Stimulated activated CD8-positive, alpha-beta memory T cell treated with anti-CD3 and anti-CD28 coated beads, Interleukin-15, amount 100 ng/mL, for 1 hour (primary cell): ENCODE measurements at regions not wholly inside any gene's neighbourhood (a gene's known extent, or its start where the extent isn't known, plus 50 kb on each side); places are given as distances from the start of the nearest gene placed in this dataset.

ENCODE experiments used
- DNase-seq: peaks from one replicate; pipeline ENCODE4 v3.0.0-alpha.2; 2020; ENCODE audit warnings: low read depth

DNA sequence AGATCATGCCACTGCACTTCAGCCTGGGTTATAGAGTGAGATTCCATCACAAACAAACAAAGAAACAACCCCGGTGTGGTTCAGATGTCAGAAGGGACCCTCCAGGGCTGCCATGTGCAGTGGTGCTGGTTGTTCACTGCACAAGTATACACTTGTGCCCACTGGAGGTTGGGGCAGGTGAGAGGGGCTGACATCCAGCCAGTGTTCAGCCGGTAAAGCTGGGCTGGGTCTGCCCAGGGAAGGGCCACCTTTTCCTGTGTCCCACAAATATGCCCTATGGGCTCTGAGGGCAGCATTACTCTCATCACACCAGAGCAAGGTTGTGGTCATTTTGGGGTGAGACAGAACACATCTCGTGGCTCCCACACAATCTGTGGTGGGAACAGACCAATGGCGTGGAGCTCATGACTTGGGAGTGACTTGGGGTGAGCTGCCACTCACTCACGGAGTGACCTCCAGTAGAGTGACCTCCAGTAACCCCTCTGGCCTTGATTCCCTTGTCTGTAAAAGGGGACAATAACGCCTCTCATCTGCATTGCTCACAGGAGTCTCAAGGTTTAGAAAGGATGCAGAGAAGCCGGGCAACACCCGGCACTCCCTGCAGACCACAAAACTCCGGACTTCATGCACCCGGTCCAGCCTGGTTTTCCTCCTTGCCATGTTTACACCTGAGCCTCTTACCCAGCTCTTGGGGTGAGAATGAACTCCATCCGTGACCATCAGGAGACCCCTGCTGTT, 69.0 kb upstream of the VRK1 start:
- DNase-seq: no peak

DNA sequence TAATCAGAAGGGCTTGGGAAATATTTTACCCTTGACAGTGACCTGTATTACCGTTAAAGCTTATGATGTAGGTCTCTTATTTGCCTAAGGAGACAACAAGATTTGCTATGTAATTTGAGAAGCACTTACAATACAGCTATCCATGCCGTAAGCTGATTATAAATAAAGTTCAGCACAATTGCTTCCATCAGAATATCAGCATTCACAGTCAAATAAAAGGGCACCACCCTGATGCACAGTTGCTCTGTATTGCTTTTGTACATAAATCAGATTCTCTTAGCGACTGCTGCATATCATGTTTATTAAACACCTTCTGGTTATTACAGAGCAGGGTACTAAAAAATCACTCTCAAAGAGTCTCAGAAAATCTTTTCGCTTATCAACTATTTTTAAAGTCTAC, 67.3 kb upstream of the VRK1 start:
- no peak for DNase-seq

DNA sequence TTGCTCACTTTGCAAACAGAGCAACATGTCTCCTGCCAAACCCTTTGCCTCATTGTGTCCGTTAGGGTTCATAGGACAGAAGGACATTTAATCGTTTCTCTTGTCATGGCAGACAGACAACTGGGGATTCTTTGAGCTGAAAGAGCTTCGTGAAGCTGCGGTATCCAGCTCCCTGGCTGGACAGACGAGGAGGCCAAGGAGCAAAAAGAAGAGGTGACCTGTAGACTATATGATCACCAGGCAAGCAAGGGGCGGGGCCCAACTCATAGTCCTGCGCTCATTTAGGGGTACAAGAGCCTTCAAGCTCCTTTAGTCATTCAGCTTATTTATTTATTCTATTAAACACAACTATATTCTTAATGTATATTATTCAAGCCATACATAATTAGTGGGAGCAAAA, 66.8 kb upstream of the VRK1 start:
- no peak for DNase-seq

DNA sequence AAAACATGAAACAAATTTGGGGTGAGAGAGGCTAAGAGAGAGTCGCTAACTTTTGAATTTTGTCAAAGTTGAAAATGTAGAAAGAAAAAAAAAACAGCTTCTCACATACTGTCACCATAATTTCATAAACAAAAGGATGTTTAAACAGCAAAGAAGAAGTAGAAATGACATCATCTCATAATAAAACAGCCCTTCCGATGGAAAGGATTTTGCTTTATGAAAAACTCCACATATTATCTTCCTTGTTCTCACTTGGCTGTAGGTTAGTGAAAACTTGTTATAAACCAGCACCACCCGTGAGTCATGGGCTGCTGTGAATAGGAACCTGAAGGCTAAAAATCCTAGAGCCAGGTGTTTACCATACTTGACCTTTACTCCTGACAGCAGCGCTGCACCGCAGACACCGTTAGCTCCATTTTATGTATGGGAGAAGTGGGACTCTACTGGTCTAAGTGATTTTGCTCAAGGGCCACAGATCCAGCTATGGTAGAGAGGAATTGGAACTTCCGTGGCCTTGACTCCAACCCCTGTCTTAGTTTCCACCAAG, 63.0 kb upstream of the VRK1 start:
- DNase-seq: no peak

DNA sequence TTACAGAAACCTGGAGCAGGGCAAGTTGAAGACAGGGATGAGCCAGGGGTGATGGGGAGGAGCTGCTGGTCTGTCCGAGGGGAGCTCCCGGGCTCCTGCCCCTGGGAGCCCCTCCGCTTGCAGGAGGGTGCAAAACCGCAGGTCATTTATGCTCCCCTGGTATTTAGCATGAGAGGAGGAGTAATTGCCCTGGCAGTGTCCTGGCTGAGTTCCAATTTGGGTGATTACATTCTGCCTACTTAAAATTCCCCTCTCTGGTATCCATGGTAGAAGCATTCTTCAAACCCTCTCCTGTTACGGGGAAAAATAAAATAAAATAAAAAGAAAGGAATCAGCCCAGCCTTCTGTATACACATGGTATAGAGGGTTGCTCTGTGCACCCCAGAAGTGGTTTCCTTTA, 61.7 kb upstream of the VRK1 start:
- DNase-seq: no peak

DNA sequence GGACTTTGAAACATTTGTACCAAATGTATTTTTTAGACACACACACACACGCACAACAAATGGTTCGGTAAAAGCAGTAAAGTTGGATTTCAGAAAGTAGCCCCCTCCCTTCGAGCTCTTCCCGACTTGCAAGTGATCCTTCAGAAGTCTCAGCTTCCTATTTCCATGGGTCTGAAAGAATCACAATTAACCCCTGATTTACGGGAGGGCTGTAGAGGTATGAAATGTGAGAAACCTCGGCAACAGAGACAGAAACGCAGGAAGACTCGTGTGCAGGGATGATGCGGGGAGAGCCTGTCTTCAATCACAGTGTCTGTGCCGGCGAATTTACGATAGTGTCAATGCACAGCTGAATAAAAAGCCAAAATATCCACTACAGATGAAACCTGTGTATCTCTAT, 60.7 kb upstream of the VRK1 start:
- no peak for DNase-seq

DNA sequence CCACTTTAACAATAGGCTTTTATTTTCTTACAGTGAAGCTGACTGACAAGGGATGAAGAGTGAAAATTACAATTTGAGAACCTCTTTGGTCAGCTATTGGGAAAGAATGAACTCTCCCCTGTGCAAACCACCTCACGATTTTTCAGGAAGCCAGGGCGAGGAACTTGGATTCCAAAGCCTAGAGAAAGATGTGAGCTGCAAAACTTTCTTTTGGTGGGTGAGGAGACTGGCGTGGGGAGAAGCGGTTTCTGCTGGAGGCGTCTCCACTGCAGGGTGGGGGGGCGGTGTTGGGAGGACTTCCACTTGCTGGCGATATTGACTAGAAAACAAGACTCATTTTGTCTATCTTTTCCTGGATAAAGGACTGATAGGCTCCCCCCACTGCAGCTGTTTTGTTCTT, 59.3 kb upstream of the VRK1 start:
- no peak for DNase-seq

DNA sequence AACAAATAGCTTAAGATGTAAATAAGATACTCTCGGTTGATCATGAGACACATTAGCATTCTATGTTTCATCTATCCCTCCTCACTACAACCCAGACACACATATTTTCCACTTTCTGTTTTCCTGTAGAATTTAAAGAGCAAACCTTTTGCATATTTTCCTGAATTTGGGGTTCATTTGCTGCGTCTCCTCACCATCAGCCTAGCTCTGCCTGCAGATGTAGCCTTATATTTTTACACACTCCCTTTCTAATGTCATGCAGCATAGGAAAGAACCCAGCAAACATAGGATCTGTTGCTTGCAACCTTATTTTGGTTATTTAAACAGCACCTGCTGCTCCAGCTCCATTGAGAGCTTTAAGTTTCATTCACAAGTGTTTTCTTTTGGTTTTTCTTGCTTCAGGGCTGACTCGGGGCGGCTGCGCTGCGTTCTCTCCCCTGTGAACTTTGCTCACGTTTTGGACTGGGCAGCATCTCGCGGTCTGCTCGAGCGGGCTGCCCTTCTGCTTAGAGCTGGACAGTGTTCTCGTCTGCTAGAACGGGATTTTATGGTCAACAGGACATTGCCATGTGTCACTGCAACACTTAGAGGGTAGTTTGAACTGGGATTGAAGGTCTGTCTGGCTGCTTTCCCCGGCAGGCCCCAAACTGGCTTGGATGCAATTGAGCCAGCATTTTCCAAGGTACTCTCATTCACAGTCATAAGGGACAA, 57.8 kb upstream of the VRK1 start:
- no peak for DNase-seq

DNA sequence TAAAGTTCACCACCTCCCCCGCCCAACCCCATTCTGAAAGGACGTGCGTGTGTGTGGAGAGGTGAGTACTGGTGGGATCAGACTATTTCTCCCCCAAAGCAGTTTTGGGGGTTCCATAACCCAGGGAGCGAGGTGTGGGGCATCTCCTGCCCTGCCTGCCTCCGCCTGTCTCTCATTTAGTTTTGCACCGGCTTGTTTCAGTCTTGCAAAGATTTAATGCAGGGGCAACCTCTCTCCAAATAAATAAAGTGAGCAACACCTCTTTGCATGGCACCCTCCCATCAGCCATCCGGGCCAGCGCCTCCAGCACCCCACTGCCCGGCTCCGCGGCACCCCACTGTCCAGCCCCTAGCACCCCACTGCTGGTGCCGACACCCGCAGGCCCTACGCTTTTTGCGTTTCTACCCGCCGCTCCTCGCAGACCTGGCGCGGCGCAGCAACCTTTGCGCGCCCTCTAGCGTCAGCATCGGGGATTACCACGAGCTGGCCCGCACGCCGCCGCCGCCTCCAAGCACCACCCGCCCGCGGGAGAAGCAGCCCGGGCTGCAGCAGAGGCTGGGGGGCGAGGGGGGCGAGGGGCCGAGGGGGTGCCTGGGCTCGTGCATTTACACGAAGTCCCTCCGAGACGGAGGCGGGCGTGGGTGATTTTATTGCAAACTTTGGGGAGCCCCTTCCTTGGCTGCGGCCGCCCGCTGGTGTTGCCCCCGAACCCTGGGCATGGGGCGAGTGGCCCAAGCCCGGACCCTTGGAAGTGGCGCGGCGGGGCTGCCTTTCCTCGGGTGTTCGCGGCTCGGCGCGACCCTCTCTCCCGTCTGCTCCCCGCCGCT, 55.8 kb upstream of the VRK1 start:
- peak; percentile 59 for DNase-seq

DNA sequence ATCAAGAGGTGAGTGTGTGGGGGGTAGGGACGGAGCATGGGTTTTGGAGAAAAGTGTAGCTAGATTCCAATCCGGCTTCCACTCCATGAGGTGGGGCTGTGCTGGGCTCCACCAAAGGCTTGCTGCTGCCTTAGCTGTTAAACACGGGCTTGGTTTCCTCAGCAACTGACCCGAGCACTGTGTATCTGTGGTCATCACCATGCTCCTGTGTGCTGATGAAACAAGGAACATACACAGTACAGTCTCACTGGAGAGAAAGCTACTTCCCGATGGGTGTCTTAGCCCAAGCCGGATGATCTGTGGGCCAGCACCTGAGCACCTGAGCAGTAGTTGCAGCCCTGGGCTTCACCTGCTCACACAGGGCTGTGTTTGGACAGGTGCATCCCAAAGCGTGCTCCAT, 52.9 kb upstream of the VRK1 start:
- no peak for DNase-seq

DNA sequence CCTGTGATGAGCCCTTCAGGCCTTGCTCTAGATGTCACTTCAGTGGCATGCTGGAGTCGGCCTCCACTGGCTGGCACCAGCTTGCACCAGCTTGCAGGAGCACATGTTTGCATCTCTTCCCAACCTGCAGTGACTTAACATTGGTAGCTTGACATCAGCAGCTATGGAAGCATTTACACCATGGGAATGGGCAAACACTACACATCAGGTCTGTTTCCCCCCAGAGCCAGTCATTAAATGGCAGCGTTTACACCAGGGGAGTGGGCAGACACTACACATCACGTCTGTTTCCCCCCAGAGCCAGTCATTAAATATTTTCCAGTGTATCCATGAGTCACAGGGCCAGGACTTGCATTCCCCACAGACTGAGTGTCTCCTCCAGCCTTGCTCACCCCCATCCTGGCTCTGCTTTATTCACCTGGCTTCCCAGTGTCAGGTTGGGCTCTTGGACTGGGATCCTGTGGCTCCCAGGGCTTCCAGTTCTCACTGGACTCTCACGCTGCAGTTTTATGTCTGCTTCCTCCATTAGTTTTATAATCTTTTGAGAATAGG, 51.6 kb upstream of the VRK1 start:
- DNase-seq: no peak

DNA sequence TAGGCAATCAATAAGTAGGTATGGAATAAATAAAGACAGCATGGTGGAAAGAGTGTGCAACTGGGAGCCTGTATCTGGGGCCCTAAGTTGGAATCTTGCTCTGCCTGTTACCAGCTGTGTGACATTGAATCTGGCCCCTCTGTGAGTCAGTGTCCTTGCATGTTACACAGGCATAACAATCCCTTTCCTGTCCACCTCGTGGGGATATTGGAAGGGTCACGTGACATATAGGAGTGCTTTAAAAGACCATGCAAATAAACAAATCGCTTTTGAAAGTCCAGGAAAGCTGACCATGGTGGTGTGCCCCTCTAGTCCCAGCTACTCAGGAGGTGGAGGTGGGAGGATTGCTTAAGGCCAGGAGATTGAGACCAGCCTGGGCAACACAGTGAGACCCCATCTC, 51.1 kb upstream of the VRK1 start:
- no peak for DNase-seq

DNA sequence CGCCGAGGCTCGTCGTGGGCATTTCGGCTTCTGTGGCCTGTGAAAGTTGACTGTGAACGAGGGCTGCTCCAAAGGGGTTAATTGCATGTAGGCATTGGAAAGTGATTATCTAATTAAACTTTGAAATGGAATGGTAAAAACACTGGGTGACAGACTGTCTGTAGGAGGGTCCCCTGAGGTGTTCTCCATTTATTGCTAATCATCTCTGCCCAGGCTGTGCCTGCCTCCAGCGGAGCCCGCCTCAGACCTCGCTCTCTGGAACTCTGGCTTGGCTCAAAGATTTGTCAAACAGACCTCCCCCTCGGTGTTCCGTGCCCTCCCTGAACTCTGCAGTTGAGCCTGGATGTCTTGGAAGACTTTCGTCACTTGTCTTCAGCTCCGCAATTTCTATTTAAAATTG, 50.2 kb upstream of the VRK1 start:
- DNase-seq: no peak
